ENCODE measurements at regions not wholly inside any gene's neighbourhood (a gene's known extent, or its start where the extent isn't known, plus 50 kb on each side); places are given as distances from the start of the nearest gene placed in this dataset.

DNA sequence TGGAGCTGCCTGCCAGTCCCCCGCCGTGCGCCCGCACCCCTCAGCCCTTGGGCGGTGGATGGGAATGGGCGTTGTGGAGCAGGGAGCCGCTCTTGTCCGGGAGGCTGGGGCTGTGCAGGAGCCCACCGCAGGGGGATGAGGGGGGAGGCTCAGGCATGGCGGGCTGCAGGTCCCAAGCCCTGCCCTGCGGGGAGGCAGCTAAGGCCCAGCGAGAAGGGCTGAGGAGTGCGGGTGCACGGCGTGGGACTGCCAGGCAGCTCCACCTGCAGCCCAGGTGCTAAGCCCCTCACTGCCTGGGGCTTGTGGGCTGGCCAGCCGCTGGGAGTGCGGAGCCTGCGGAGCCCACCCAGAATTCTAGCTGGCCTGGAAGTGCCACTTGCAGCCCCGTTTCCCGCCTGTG is 991.7 kb upstream of the ARRDC3 start:
- no peak for TF ChIP-seq NFIC (IDR thresholded peaks at IDR 0.05)
- TF ChIP-seq EGR1 (IDR thresholded peaks at IDR 0.05) = no peak
- TF ChIP-seq CREB1 (IDR thresholded peaks at IDR 0.05; ENCODE audit: low read depth) = no peak
- TF ChIP-seq FOXM1 (IDR thresholded peaks at IDR 0.05; ENCODE audit: borderline replicate concordance, low read depth) = no peak
- TF ChIP-seq, protein P1, sequence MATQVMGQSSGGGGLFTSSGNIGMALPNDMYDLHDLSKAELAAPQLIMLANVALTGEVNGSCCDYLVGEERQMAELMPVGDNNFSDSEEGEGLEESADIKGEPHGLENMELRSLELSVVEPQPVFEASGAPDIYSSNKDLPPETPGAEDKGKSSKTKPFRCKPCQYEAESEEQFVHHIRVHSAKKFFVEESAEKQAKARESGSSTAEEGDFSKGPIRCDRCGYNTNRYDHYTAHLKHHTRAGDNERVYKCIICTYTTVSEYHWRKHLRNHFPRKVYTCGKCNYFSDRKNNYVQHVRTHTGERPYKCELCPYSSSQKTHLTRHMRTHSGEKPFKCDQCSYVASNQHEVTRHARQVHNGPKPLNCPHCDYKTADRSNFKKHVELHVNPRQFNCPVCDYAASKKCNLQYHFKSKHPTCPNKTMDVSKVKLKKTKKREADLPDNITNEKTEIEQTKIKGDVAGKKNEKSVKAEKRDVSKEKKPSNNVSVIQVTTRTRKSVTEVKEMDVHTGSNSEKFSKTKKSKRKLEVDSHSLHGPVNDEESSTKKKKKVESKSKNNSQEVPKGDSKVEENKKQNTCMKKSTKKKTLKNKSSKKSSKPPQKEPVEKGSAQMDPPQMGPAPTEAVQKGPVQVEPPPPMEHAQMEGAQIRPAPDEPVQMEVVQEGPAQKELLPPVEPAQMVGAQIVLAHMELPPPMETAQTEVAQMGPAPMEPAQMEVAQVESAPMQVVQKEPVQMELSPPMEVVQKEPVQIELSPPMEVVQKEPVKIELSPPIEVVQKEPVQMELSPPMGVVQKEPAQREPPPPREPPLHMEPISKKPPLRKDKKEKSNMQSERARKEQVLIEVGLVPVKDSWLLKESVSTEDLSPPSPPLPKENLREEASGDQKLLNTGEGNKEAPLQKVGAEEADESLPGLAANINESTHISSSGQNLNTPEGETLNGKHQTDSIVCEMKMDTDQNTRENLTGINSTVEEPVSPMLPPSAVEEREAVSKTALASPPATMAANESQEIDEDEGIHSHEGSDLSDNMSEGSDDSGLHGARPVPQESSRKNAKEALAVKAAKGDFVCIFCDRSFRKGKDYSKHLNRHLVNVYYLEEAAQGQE (IDR thresholded peaks at IDR 0.05; ENCODE audit: low read depth) = no peak
- TF ChIP-seq TEAD4 (IDR thresholded peaks at IDR 0.05) = no peak
